Common myeloid progenitor, CD34-positive (primary cell): ENCODE measurements at regions not wholly inside any gene's neighbourhood (a gene's known extent, or its start where the extent isn't known, plus 50 kb on each side); places are given as distances from the start of the nearest gene placed in this dataset.

Source experiments
- CTCF ChIA-PET: fragments of 350-600 bp; sonication (Branson Sonifier 250); formaldehyde crosslinking; loops from one replicate; lab custom pipeline; 2021; ENCODE audit warnings: antibody characterized with exemption; lab: Charles Lee
- POLR2A ChIA-PET: fragments of 350-600 bp; sonication (Branson Sonifier 250); formaldehyde crosslinking; loops from one replicate; lab custom pipeline; 2021; ENCODE audit warnings: antibody characterized with exemption; lab: Charles Lee
- DNase-seq, 3 donors: peaks; one replicate each; pipeline versions ENCODE4 v3.0.0 to v3.0.0-alpha.2; 2013
- H3K27ac ChIP-seq, 2 experiments: 1 replicate in 1 of 2; 2 replicates in 1 of 2; pipeline ENCODE4 v1.7.0; 2013; ENCODE audit warnings: inconsistent platforms in 2 of 2, low read length in 2 of 2, mild to moderate bottlenecking in 2 of 2, low read depth in 1 of 2, moderate library complexity in 1 of 2; ENCODE audit not compliant: severe bottlenecking in 2 of 2, insufficient read depth in 1 of 2, poor library complexity in 1 of 2
- H3K27me3 ChIP-seq, 5 experiments: replicated peaks in 2 of 5; 1 replicate in 3 of 5; 2 replicates in 2 of 5; pipeline versions ENCODE4 v1.6.1 to v1.7.0; 2013; ENCODE audit warnings: low read length in 4 of 5, mild to moderate bottlenecking in 2 of 5, moderate library complexity in 2 of 5, inconsistent platforms in 1 of 5; ENCODE audit not compliant: insufficient read depth in 5 of 5, control insufficient read depth in 4 of 5
- H3K36me3 ChIP-seq, 4 experiments: 1 replicate in 2 of 4; 2 replicates in 2 of 4; pipeline versions ENCODE4 v1.6.1 to v1.7.0; 2013; ENCODE audit warnings: low read length in 3 of 4, control low read depth in 1 of 4, mild to moderate bottlenecking in 1 of 4; ENCODE audit not compliant: control insufficient read depth in 4 of 4, insufficient read depth in 4 of 4
- H3K4me1 ChIP-seq, 4 experiments: 1 replicate in 3 of 4; 2 replicates in 1 of 4; pipeline versions ENCODE4 v1.6.1 to v1.7.1; 2013; ENCODE audit warnings: low read length in 3 of 4, mild to moderate bottlenecking in 3 of 4, control low read depth in 1 of 4, inconsistent platforms in 1 of 4, moderate library complexity in 1 of 4; ENCODE audit not compliant: control insufficient read depth in 4 of 4, insufficient read depth in 4 of 4; ENCODE audit errors: control extremely low read depth in 1 of 4
- H3K4me3 ChIP-seq, 7 experiments: 1 replicate in 4 of 7; 2 replicates in 3 of 7; pipeline versions ENCODE4 v1.5.1 to v1.7.0; 2013; ENCODE audit warnings: mild to moderate bottlenecking in 7 of 7, low read length in 6 of 7, moderate library complexity in 6 of 7, inconsistent platforms in 2 of 7, low read depth in 2 of 7, control low read depth in 1 of 7; ENCODE audit not compliant: insufficient read depth in 4 of 7, control insufficient read depth in 1 of 7; ENCODE audit errors: extremely low read depth in 1 of 7
- H3K9me3 ChIP-seq, 5 experiments: 1 replicate in 4 of 5; 2 replicates in 1 of 5; pipeline versions ENCODE4 v1.6.1 to v1.7.1; 2013; ENCODE audit warnings: low read length in 4 of 5, mild to moderate bottlenecking in 2 of 5, inconsistent platforms in 1 of 5, low read depth in 1 of 5, moderate library complexity in 1 of 5; ENCODE audit not compliant: control insufficient read depth in 4 of 5, insufficient read depth in 2 of 5; ENCODE audit errors: control extremely low read depth in 1 of 5
- WGBS: methylation state at CpG from one replicate; pipeline ENCODE4 v1.1.5; 2013; ENCODE audit not compliant: insufficient coverage; 5-methylcytosine and 5-hydroxymethylcytosine counted together

DNA sequence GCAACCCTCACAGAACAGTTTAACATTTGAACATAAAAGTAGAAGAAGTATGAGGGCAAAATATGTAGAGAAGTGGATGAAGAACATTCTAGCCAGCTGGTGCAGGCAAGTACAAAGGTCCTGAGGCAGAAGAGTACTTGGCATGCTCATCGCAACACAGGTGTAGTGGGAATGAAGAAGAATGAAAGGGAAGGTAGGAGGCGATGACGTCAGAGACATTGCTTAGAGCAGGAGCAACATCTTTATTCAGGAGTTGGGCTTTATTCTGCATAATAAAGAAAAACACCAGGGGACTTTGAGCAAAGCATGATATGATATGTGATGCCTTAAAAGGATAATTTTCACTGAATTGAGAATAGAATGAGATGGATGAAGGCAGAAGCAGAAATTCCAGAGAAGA is 570.6 kb upstream of the CDH9 start:
- DNase-seq, result no peak
- WGBS, result 97% methylated on average over 3 of the region's 3 CpGs
- Histone ChIP-seq H3K36me3 (no peaks in the 10 kb centered on the region), H3K27ac (no peak overlapping the region), H3K9me3 (peaks cover 0 to 3% (median 0%) of the 10 kb centered on the region in 5 experiments), H3K4me1 (no peaks in the 10 kb centered on the region), H3K27me3 (no peaks in the 10 kb centered on the region), H3K4me3 (no peak overlapping the region)
- CTCF ChIA-PET, result no interaction called here
- POLR2A ChIA-PET, result no interaction called here

- CTCF ChIA-PET, result no interaction called here
- no peak overlapping the region for H3K27ac ChIP-seq
- no peaks in the 10 kb centered on the region for H3K4me1 ChIP-seq
- POLR2A ChIA-PET, result no interaction called here
- H3K36me3 ChIP-seq, result no peaks in the 10 kb centered on the region
- DNase-seq, result no peak
- H3K4me3 ChIP-seq, result no peak overlapping the region
- H3K9me3 ChIP-seq, result no peaks in the 10 kb centered on the region
- H3K27me3 ChIP-seq, result no peaks in the 10 kb centered on the region
Measured at GRCh38 chr5:27598576-27598975, 560.2 kb upstream of the CDH9 start.

DNA sequence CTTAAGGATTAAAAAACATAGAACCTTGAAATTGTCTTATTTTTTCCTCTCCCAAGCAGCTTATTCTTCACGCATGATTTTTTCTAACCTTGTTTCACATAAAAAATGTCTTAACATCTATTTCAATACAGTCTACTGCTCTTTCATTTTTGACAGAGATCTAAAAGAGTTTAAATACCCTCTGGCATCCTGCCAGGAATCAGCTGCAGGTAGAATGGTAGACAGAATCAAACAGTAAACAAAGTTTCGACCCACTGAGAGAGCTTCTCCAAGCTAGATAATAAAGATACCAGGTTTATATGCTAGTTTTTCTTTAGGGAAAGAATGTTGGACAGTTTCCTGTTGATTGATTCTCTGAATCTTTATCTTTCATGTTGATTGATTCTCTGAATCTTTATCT is 555.8 kb upstream of the CDH9 start:
- CTCF ChIA-PET, result no interaction called here
- no peaks in the 10 kb centered on the region for H3K4me1 ChIP-seq
- POLR2A ChIA-PET, result no interaction called here
- H3K9me3 ChIP-seq, result peaks cover 0 to 4% (median 0%) of the 10 kb centered on the region in 5 experiments
- no peak overlapping the region for H3K4me3 ChIP-seq
- no peaks in the 10 kb centered on the region for H3K27me3 ChIP-seq
- DNase-seq, result no peak
- no peaks in the 10 kb centered on the region for H3K36me3 ChIP-seq
- WGBS, result 93% methylated on average over 2 of the region's 2 CpGs
- H3K27ac ChIP-seq, result no peak overlapping the region

- no CpG with 5 or more reads among the region's 1 CpG for WGBS
- no peaks in the 10 kb centered on the region for H3K4me1 ChIP-seq
- ChIA-PET POLR2A (no interaction called here), CTCF (no interaction called here)
- H3K27me3 ChIP-seq, result no peaks in the 10 kb centered on the region
- no peak for DNase-seq
- peaks cover 0 to 4% (median 0%) of the 10 kb centered on the region in 5 experiments for H3K9me3 ChIP-seq
- H3K4me3 ChIP-seq, result no peak overlapping the region
- H3K27ac ChIP-seq, result no peak overlapping the region
- no peaks in the 10 kb centered on the region for H3K36me3 ChIP-seq
Measured at GRCh38 chr5:27592231-27592630, 553.8 kb upstream of the CDH9 start.

GRCh38 chr5:27590503-27590902 is 552.1 kb upstream of the CDH9 start:
- 100% methylated on average over 5 of the region's 6 CpGs for WGBS
- no peaks in the 10 kb centered on the region for H3K27me3 ChIP-seq
- ChIA-PET CTCF (interaction anchor here (0.5 kb wide), 1 partner anchor 19 kb away, joined by 3 read pairs; no protein-coding TSS in a partner anchor), POLR2A (no interaction called here)
- H3K9me3 ChIP-seq, result peaks cover 0 to 4% (median 0%) of the 10 kb centered on the region in 5 experiments
- no peak overlapping the region for H3K4me3 ChIP-seq
- H3K27ac ChIP-seq, result no peak overlapping the region
- no peaks in the 10 kb centered on the region for H3K4me1 ChIP-seq
- no peaks in the 10 kb centered on the region for H3K36me3 ChIP-seq
- DNase-seq, result no peak

DNA sequence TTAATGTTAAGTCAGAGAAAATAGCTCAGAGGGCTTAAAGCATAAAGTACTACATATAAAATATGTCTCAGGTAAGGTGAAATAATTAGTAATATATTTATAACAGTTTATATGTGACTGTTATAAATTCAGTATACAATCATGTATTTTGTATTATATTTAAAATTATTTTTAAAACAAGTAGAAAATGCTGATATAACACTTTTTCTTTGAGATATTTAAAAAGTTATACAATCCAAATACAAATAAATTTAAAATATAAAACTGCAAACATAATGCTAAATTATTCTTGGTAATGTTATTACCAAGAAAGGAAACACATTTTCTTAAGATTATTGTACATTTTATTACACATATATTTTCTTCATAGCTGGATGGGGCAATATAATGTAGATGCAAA is 539.9 kb upstream of the CDH9 start:
- no peak overlapping the region for H3K27ac ChIP-seq
- ChIA-PET CTCF (no interaction called here), POLR2A (no interaction called here)
- H3K4me1 ChIP-seq, result no peaks in the 10 kb centered on the region
- no peak overlapping the region for H3K4me3 ChIP-seq
- no peaks in the 10 kb centered on the region for H3K36me3 ChIP-seq
- no peaks in the 10 kb centered on the region for H3K27me3 ChIP-seq
- no peak for DNase-seq
- no peaks in the 10 kb centered on the region for H3K9me3 ChIP-seq

DNA sequence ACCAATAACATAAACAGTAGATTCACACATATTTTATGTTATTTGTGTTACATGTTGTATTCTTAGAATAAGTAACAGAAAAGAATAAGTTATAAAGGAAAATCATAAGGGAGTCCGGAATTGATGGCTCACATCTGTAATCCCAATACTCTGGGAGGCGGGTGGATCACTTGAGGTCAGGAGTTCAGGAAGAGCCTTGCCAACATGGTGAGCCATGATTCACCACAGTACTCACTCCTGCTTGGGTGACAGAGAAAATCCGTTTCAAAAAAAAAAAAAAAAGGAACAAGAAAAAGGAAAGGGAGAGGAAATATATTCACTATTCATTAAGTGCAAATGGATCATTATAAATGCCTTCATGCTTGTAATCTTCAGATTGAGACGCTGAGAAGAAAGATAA is 533.3 kb upstream of the CDH9 start:
- no peaks in the 10 kb centered on the region for H3K9me3 ChIP-seq
- no peak for DNase-seq
- H3K27ac ChIP-seq, result no peak overlapping the region
- no peaks in the 10 kb centered on the region for H3K27me3 ChIP-seq
- POLR2A ChIA-PET, result no interaction called here
- no peak overlapping the region for H3K4me3 ChIP-seq
- 100% methylated on average over 2 of the region's 4 CpGs for WGBS
- no peaks in the 10 kb centered on the region for H3K4me1 ChIP-seq
- no peaks in the 10 kb centered on the region for H3K36me3 ChIP-seq
- CTCF ChIA-PET, result no interaction called here
